ENCODE measurements at regions not wholly inside any gene's neighbourhood (a gene's known extent, or its start where the extent isn't known, plus 50 kb on each side); places are given as distances from the start of the nearest gene placed in this dataset.
"Not testable (repeated sequence)": the region's sequence is repeated elsewhere in the genome, so short reads cannot be mapped to it uniquely, and the experiment has no call there.

DNA sequence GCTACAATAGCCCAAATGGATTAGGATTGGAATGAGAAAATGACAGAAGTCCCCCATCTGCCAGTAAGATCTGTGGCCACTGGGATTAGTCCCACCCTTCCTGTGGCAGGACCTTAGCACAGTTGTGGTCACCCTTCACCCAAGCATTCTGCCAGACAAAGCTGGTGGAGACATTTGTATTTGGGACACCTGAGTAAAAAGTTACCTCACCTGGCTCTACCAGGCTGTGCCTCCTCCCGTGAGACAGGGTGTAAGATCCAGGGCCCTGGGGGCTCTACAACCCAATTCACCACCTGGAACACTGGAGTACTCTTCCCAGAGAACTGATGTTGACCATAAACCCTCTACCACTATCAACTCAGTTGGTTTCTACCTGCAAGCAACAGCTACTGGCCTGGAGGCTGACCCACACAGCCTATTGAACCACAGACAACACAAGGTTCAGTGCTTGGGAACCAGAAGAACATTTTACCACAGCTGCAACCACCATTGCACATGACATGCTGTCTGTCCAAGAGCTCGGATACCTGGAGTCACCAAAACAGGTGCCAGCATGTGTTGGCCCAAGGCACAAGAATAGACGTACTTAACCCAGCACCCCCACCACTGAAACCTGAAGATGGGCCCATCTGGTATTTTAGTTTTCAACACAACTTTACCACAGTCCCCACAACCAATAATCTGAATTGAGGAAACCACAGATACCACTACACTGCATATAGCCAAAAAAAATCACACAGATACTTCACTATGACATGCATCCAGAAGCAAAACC, 1686.7 kb downstream of the SI start:
- TF ChIP-seq, protein P1, sequence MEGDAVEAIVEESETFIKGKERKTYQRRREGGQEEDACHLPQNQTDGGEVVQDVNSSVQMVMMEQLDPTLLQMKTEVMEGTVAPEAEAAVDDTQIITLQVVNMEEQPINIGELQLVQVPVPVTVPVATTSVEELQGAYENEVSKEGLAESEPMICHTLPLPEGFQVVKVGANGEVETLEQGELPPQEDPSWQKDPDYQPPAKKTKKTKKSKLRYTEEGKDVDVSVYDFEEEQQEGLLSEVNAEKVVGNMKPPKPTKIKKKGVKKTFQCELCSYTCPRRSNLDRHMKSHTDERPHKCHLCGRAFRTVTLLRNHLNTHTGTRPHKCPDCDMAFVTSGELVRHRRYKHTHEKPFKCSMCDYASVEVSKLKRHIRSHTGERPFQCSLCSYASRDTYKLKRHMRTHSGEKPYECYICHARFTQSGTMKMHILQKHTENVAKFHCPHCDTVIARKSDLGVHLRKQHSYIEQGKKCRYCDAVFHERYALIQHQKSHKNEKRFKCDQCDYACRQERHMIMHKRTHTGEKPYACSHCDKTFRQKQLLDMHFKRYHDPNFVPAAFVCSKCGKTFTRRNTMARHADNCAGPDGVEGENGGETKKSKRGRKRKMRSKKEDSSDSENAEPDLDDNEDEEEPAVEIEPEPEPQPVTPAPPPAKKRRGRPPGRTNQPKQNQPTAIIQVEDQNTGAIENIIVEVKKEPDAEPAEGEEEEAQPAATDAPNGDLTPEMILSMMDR (IDR thresholded peaks at IDR 0.05; ENCODE audit: low read depth, low read length, missing control alignments), result no peak
- H3K4me3 ChIP-seq (replicated peaks; ENCODE audit: low read depth, low read length), result no peak overlapping the region
- DNase-seq (ENCODE audit: extremely low read depth, low read depth), result no peak

DNA sequence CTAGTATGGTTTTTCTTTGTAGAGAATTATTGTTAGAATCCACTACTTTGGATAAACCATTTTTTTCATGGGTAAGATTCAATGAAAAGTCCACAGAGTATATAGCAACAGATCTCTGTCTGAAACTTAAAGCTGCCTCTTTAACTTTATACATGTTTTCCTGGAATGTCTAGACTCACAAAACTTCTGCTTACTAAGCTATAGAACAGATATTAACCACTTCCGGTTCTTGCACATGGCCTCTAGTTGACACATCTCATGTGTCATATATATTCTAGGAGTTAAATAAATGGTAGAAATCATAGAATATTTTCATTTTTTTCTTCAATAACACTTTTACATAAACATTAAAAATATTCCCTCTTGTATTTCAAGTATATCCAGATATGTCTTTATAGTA, 1693.9 kb downstream of the SI start:
- no peak overlapping the region for H3K4me3 ChIP-seq (replicated peaks; ENCODE audit: low read depth, low read length)
- TF ChIP-seq, protein P1 (IDR thresholded peaks at IDR 0.05; ENCODE audit: low read depth, low read length, missing control alignments), result no peak
- no peak for DNase-seq (ENCODE audit: extremely low read depth, low read depth)

DNA sequence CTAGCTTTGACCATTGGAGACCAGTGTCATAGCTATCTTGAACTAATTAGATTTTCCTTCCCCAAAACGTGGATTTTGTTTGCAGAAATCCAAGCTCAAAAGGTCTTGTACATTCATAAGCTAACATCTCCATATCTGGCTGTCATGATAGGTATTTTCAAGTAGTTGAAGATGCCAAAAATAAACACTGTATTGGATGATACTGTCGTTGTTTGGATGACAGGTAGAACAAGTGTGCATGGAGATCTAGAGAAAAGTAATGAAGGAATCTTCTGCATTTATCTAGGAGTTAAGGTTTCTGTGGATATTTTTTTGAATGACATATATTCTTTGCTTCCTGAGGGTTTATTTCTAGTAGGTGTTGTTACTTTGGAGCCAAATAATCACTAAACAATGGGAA, 1696.1 kb downstream of the SI start:
- TF ChIP-seq, protein P1 (IDR thresholded peaks at IDR 0.05; ENCODE audit: low read depth, low read length, missing control alignments), result no peak
- H3K4me3 ChIP-seq (replicated peaks; ENCODE audit: low read depth, low read length), result no peak overlapping the region
- no peak for DNase-seq (ENCODE audit: extremely low read depth, low read depth)

DNA sequence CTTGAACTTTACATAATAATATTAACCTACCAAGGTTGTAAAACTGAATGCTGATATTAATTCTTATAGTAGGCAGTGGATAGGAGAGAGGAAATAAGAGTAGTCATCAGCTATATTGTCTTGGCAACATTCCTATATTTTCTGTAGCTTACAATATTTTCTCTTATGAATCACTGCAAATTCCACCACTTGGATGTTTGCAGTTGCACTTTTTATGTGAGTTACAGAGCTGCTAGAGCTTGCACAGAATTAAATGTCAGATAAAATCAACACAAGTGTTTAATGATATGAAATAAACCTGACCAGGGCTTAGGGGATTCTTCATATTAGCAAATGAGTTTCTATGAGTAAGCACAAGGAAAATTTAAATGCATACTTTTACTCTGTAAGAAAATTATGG, 1710.1 kb downstream of the SI start:
- DNase-seq (ENCODE audit: extremely low read depth, low read depth), result no peak
- no peak overlapping the region for H3K4me3 ChIP-seq (replicated peaks; ENCODE audit: low read depth, low read length)
- TF ChIP-seq, protein P1 (IDR thresholded peaks at IDR 0.05; ENCODE audit: low read depth, low read length, missing control alignments), result no peak

DNA sequence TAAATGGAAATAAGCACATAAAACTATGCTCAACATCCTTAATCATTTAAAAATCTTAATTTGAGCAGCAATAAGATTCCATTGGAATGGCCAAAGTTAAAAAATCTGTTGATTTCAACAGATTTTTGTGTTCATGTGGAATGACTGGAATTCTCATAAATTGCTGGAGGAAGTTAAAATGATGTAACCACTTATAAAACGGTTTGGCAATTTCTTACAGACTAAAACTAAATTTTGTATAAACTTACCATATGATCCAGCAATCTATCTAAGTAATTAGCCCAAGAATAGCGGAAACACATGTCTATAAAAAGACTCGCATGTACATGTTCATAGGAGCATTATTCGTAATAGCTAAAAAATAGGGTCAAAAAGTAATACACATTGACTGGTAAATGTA, 1713.6 kb downstream of the SI start:
- TF ChIP-seq, protein P1 (IDR thresholded peaks at IDR 0.05; ENCODE audit: low read depth, low read length, missing control alignments), result no peak

DNA sequence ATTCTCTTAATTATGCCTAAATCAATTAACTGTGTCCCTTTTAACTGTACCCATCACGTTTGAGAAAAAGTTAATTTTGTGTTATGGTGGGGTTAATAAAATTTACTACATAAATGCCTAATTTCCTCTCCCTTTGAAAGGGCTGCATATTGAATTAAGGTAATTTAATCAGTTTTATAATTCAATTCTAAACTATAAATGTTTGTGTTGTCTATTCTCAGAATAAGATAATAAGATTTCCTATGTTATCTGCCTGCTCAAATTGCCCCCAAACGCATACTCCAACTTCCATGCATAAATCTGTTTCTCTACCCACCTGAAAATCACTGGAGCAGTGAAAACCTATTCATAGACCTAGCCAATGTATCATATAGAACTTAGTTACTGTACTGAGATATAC, 1716.1 kb downstream of the SI start:
- no peak for DNase-seq (ENCODE audit: extremely low read depth, low read depth)
- TF ChIP-seq, protein P1 (IDR thresholded peaks at IDR 0.05; ENCODE audit: low read depth, low read length, missing control alignments), result no peak
- H3K4me3 ChIP-seq (replicated peaks; ENCODE audit: low read depth, low read length), result no peak overlapping the region

More for the DNA sequence above, 1713.6 kb downstream of the SI start:
- H3K4me3 ChIP-seq (replicated peaks; ENCODE audit: low read depth, low read length), result no peak overlapping the region
- no peak for DNase-seq (ENCODE audit: extremely low read depth, low read depth)

DNA sequence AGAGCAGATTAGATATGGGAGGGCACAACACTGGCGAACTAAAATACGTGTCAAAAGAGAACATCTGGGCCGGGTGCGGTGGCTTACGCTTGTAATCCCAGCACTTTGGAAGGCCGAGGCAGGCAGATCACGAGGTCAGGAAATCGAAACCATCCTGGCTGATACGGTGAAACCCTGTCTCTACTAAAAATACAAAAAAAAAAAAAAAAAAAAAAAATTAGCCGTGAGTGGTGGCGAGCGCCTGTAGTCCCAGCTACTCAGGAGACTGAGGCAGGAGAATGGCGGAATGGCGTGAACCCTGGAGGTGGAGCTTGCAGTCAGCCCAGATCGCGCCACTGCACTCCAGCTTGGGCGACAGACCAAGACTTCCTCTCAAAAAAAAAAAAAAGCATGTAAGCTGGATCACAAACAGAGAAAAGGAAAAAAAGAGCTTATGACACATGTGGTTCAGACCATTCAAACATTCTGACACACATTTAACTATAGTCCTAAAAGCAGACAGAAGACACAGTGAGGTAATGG, 1716.9 kb downstream of the SI start:
- DNase-seq (ENCODE audit: extremely low read depth, low read depth); H3K4me3 ChIP-seq (replicated peaks; ENCODE audit: low read depth, low read length): not testable (repeated sequence)

Data from HFF-Myc (cell line).